GM19372 (cell line): ENCODE measurements at regions not wholly inside any gene's neighbourhood (a gene's known extent, or its start where the extent isn't known, plus 50 kb on each side); places are given as distances from the start of the nearest gene placed in this dataset.

Source experiments
- ATAC-seq: cut with Tn5 transposase; IDR thresholded peaks from one replicate; pipeline ENCODE4 v1.9.1; 2021; ENCODE audit warnings: mild to moderate bottlenecking, low read depth, moderate library complexity; ENCODE audit not compliant: unreplicated experiment

DNA sequence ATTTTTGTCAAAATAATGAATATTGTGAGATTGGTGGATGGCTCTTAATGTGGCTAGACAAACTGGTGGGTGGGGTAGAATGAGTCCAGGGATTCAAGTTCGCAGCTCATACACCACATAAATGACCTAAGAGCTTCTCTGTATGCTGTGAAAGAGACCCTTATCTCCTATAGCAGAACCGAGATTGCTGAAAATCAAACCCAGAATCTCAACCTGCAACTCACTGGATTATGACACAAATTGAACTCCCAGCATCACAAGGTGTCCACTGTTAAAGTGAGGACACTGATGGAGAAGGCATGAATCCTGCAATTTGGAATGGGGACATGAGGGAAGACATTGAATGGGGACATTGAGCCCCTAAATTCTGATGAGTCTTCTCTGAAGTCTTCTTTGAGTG lies 51.3 kb upstream of the CNKSR3 start:
- ATAC-seq: no peak

DNA sequence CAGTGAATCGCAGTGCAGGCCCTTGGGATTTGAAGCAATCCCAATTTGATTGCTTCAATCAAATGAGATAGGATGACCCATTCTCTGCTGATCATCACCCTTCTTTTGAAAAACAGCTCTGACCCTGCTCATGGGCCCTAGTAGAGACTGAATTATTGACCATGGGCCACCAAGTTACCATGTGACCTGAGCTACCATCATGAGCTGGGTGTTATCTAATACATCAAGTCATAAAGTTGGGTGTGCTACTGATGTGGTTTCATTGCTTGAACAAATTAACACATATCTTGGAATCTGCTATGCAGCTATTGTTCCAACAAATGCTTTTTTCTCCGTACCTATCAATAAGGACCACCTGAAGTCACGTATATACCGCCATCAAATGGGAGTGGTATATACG lies 54.8 kb upstream of the CNKSR3 start:
- no peak for ATAC-seq

DNA sequence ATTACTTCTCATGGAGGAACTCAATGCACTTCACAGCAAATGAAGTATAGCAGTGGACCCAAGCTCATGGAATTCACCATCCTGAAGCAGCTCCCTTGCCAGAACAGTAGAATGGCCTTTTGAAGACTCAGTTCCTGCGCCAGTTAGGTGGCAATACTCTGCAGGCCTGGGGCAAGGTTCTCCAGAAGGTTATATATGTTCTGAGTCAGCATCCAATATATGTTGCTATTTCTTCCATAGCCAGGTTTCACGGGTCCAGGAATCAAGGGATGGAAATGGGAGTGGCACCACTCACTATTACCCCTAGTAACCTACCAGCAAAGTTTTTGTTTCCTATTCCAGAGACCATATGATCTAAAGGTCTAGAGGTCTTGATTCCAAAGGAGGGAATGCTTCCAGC lies 56.4 kb upstream of the CNKSR3 start:
- ATAC-seq: no peak

DNA sequence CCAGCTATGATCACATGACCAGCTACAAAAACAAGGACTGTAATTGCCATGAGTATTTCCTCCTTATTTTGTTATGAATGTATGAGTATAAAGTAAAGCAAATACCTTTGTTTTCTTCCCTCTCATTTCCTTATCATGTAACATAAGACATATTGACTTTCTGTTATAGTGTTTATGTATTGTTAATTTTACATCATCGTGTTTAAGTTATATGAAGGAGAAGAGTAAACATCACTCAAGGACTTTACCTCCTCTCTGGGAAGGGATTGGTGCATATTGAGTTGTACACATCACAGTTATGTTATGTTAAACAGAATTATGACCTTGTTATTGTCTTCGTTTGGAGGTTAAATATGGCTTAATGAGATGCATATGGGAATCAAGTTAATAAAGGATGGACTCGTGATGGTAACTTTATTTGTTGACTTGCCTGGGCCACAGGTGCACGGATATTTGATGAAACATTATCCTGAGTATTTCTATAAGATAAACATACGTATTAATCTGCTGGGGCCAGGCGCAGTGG lies 57.3 kb upstream of the CNKSR3 start:
- ATAC-seq: no peak

DNA sequence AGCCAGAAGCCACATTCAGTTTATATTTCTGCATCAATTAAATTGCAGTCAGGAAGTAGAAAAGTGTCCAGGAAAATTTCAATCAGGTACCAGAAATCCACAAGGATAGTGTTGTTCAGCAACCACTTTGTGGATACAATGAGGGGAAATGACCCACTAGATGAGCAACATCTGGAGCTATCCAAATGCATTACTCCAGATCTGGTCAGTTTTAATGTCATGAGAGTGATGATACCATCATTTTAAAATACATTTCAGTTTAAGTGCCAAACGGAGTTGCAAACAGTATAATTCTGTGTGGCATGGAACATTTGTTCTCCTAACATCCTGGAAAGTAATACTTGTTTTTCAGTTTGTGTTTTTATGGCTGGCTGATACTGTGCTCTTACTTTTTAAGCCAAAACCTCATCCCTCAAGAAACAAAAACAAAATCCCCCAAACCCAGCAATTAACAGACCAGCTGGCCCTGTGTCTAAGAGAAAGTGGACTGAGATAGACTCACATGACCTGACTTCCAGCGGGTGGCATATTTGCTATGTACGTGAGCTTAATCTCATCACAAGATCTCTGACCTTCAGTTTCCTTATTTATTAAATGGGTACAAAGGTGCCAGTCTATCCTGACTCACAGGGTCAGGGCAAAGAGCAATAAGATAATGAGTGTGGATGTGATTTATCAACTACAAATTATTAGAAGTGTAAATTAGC lies 58.8 kb upstream of the CNKSR3 start:
- no peak for ATAC-seq

DNA sequence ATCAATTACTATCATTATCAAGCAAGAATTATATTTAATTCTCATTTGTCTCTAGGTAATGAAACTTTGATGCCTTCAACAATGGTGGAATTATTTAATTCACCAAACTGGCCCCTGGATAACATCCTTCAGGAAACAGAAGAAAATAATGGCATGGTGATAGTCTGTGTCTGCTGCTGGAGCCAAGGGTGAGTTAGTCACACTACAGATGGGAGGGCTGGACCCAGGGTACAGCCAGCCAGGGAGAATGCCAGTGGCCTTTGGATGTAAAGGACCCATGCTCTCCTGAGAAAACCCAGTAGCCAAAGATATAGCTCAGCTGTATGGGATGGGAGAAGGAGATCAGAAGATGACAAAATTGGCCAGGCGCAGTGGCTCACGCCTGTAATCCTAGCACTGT lies 60.0 kb upstream of the CNKSR3 start:
- no peak for ATAC-seq

DNA sequence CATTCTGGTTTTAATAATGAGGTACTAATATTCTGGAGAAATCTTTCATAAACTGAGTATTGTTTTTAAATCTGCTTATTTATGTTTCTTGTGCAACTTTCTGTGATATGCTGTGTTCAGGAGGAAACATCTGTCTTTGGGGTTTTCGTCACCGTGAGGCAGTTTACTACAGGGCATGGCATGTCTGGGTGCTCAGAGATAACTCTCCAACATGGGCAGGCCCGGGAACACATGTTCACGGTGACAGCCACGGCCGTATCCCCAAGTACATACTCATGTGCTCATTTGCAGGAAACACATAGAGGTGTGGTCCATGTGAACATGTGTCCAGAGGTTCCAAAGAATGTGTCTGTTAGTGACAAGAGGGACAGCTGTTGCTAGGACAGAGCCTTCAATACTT lies 62.1 kb upstream of the CNKSR3 start:
- ATAC-seq: no peak

DNA sequence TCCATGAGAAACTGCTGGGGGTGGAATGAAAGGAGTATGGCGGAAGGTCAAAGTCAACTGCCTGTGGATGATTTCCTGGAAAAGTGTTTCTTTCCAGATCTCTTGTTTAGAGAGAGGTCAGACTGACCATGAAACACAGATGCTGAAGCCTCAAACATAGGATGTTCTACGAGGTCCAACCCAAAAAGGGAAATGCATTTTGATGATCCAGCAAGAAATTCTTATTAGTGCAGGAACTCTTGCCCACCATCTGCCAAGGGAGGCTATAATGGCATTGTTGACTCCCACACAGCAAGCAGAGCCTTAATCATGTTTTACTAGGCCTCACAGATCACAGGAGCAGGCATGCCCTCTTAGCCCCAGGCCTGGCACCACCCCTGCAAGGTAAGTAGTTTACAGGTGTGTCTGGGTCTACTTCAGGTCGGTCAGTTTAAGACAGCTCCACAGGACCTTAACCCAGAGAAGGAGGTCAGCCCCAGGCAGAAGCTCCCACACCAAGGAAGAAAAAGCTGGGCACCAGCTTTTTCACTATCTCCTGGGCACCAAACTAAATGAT lies 67.6 kb upstream of the CNKSR3 start:
- no peak for ATAC-seq

DNA sequence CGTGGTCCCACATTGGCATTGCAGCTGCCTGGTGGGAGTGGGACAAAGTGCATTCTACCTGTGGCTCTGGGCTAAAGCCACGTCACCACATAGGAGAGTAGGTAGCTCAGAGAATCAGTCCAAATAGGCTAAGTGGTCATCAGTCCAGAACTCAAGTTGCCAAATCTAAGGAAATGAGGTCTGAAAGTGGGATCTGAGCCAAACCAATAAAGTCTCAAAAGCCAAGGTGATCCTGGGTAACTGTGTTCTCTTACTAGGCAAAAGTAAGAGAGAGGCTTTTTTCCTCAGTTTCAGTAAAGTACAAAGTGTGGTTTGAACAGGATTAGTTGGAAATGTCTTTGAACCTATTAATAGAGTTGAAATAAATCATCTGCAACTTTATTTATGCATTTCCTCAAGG lies 68.6 kb upstream of the CNKSR3 start:
- ATAC-seq: no peak

DNA sequence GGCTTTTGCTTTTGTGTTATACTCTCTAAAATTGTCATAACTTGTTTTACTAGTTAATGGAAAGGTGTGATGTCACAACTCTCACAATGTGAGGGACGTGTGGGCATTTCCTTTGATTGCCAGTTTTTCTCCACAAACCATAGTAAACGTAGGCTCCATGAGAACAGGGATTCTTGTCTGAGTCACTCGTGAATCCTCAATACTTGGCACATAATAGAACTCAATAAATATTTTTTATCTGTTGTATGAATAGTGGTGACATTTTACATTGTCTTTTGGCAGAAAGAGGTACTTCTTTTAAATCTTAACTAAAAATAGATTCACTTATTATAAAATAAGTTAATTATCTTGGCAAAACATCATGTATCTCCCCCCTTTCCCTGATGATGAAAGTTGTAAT lies 69.0 kb upstream of the CNKSR3 start:
- ATAC-seq: no peak

DNA sequence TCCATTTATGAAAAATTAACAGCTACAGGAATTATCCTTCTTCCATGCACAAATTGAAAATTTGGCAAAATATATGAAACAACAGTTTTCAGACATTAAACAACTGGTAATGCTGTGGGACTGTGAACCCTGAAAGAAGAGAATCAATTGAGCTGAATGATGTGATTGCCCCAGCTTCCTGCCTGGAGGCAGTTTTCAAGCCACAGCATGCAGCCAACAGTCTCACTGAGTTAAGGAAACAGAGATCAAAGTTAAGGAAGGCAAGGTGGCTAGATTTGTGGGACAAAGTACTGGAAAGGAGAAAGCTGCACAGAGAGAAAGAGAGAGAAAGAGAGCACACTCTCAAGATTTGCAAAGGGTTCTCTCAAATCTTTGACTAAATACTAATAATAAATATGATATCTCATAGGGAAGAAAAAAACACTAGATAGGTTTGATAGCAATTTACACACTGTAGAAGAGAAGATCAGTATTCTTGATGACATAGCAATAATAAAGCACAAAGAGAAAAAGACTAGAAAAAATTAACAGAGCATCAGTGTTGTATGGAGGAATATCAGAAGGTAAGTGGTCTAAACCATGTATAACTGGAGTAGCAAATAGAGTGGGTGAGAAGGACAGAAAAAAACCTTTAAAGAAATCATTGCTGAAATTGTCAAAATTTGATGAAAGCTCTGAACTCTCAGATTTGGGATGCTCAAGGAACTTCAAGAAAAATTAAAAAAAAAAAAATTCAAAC lies 70.1 kb upstream of the CNKSR3 start:
- ATAC-seq: no peak

DNA sequence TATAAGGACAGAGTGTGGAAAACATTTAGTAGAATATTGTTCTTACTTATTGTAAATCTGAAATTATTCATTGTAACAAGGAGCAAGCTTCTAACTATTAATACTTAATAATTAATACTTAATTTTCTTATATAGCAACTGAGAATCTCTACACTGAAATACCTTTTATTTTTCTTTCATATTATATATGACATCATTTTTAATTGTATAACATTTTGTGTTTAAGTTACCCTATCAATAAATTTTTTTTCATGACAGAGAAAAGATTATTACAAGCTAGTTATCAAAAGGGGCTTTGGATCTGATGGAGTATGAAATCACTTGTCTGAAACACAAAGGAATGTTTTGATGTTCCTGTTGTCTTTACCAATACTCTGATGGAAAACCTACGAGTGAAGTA lies 72.2 kb upstream of the CNKSR3 start:
- ATAC-seq: no peak

DNA sequence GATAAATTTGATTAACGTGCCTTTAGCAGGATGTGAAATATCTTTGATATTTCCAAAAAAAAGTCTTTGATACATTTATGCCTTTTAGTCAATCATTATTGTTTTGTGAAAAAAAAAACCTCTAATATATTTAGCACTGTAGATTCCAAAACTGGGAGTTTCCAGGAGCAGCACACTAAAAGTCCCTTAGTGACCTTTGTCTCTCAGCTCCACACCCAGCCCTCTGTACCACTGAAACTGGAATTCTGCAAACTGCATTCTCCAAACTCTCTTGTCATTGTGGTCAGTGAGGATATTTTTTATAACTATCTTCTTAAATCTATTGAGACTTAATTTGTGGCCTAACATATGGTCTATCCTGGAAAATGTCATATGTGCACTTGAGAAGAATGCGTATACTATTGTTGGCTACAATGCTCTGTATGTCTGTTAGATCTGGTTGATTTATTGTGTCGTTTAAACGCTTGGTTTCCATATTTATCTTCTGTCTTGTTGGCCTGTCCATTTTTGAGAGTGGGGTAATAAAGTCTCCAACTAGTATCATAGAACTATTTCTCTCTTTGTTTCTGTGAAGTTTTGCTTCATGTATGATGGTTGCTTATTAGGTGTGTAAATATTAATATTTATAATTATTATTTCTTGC lies 73.2 kb upstream of the CNKSR3 start:
- no peak for ATAC-seq

DNA sequence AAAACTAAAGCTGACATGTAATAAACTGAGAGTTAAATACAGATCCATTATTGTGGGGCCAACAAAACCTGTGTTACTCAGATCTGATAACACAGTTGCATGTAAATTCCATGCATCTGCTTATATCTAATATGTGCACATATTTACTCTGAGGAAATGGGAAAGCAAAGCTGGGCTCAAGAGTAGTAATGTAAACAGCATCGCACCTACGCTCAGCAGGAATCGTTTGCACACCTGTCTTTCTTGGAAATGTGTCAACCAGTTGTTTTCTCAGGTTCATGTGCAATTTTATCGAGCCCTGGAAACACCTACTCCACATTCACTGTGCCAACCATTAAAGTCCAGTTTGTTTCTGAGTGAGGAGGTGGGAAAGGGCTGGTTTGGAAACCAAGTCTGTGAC lies 80.3 kb upstream of the CNKSR3 start:
- ATAC-seq: no peak

DNA sequence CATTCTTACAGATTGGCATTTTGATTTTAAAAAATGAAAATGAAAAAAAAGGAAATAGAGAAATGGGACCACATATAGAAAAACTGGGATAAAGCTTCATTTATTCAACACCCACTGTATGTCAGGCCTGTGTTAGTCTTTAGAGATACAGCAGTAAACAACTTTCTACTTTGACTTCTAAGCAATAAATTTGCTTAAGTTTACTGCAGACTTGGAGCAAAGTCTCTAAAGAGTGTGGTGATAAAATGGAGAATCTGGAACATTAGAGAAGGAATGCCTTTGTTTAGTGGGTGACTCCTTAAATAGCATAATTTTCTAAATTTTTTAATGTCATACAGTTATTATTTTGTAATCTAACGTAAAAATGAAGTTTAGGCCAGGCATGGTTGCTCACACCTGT lies 80.7 kb upstream of the CNKSR3 start:
- ATAC-seq: no peak

DNA sequence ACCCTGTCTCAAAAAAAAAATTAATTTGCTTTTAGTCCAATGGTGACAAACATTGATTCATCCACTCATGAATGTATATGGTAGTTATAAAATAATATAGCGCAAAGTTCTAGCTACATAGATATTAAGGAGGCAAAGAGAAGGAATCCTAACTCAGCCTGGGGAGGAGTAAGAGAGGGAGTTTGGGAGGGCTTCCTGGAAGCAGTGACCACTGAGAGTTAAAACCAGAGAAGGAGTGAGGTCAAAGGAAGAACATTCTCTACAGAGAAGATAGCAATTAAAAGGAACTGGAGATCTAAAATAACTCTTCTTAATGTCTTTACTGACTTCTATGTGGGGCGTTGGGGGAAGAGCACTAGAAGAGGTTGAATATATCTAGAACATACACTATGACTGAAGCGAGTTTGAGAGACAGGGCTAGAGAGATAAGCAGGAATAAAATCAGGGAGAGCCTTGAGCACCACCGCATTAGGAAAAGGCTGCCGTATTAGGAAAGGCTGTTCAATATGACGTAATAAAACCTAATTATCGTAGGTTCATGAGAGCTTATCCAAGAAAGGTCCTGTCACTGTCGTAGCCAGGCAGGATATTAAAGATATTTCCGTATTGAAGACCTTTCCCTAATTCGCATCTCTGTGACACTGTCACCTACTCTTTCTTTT lies 81.8 kb upstream of the CNKSR3 start:
- ATAC-seq: no peak

DNA sequence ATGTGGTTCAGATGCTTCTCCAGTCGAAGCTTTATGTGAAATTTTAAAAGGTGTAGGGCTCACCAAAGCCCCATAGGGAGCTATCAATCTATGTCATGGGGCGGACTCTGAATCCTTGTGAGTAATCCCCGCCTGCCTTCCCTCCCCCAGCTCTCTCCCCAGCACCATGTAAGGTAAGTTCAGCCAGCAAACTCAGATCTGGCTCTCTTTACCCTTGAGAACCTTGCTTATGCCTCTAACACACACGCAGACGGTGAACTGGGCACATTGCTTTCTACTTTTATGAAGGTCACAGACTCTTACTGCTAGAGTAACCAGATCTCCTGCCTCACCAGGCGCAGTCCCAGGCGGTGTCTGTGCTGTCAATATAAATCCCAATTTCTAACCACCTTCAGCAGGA lies 82.6 kb upstream of the CNKSR3 start:
- ATAC-seq: no peak

DNA sequence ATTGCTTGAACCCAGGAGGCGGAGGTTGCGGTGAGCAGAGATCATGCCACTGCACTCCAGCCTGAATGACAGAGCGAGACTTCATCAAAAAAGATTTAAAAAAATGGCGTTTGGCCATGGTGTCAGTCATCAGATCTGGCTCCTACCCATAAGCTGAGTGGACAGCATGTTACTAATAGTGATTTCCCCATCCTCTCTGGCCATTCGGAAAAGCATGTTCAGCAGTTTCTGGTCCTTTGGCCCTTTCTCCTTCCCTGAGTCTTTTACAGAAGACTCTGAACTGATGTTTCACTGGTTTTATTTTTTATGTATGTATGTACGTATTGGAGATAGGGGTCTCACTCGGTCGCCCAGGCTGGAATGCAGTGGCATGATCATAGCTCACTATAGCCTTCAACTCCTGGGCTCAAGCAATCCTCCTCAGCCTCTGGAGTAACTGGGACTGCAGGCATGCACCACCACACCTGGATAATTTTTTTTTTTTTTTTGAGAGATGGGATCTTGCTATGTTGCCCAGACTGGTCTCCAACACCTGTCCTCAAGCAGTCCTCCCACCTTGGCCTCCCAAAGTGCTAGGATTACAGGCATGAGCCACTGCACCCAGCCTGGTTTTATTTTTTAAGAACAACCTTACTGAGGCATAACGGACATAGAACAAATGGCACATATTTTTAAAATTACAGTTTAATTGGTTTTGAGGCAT lies 84.2 kb upstream of the CNKSR3 start:
- no peak for ATAC-seq

DNA sequence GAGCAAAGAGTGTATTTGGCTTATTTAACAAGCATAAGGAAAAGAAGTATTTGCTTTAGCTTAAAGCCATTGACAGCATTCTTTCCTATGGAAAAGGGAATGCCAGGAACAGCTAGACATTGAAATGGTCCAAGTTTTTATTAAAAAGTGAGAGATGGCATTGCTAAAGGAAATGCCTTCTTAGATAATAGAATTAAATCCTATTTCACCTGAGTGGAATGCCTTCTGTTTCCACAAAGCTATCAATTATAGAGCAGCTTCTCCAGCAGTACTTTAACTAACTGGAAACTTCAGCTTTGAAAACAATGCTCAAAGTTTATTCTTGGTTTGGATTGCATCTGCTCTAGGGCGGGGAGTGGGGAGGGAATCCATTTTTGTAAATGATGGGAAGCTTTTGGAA lies 85.1 kb upstream of the CNKSR3 start:
- ATAC-seq: no peak

DNA sequence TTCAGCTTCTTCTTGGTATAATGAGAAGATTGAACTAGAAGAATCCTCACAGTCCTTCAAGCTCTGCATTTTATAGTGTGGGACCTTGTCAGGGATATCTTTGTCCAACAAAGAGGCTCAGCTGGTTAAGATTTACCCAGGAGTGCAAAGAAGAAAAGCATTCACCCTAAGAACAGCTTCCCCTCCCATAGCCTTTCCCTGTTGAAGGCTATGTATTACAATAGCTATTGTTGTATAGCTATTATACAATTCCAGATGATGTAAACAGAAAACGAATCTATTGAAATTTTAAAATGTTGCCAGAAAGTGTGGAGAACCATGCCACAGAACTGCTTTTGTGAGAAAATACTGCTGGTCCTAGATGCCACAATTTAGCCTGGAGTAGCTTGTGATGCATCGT lies 85.5 kb upstream of the CNKSR3 start:
- ATAC-seq: no peak
